MCF 10A (cell line): ENCODE measurements at regions not wholly inside any gene's neighbourhood (a gene's known extent, or its start where the extent isn't known, plus 50 kb on each side); places are given as distances from the start of the nearest gene placed in this dataset.

Source experiments
- BruUV-seq: library from RNA; stranded (reverse); fragments of 400-500 nt; replicated peaks from 2 replicates; lab custom pipeline; 2021; lab: Mats Ljungman, UMichigan
- CTCF ChIA-PET: fragments of 300-600 bp; sonication (Branson Sonifier 250); formaldehyde crosslinking; extraction: SDS; loops from one replicate; lab custom pipeline; 2021; ENCODE audit warnings: antibody characterized with exemption, inconsistent platforms; lab: Yijun Ruan, JAX
- POLR2A ChIA-PET: fragments of 300-600, 350-650 bp; sonication (Branson Sonifier 250); formaldehyde crosslinking; extraction: SDS; loops from one replicate; lab custom pipeline; 2020; ENCODE audit warnings: antibody characterized with exemption, inconsistent platforms; lab: Yijun Ruan, JAX
- DNase-seq: peaks from one replicate; pipeline ENCODE4 v3.0.0-alpha.2; 2018; ENCODE audit not compliant: unreplicated experiment
- H3K27ac Mint-ChIP-seq: one replicate; pipeline ENCODE4 v1.8.0; 2022; ENCODE audit warnings: mild to moderate bottlenecking, low read depth, mixed read lengths; ENCODE audit not compliant: unreplicated experiment
- H3K27me3 Mint-ChIP-seq: one replicate; pipeline ENCODE4 v1.8.0; 2022; ENCODE audit warnings: mixed read lengths; ENCODE audit not compliant: insufficient read depth, unreplicated experiment
- H3K36me3 Mint-ChIP-seq: one replicate; pipeline ENCODE4 v1.8.0; 2022; ENCODE audit warnings: mild to moderate bottlenecking, moderate library complexity, mixed read lengths; ENCODE audit not compliant: insufficient read depth, unreplicated experiment
- H3K4me1 Mint-ChIP-seq: one replicate; pipeline ENCODE4 v1.8.0; 2022; ENCODE audit warnings: mixed read lengths; ENCODE audit not compliant: insufficient read depth, unreplicated experiment
- H3K4me3 Mint-ChIP-seq: one replicate; pipeline ENCODE4 v1.8.0; 2022; ENCODE audit warnings: mild to moderate bottlenecking, moderate library complexity, mixed read lengths; ENCODE audit not compliant: unreplicated experiment
- H3K9me3 Mint-ChIP-seq: one replicate; pipeline ENCODE4 v1.8.0; 2022; ENCODE audit warnings: mixed read lengths; ENCODE audit not compliant: unreplicated experiment
- CTCF ChIP-seq: fragments of 200-600 bp; IDR thresholded peaks from one replicate; pipeline ENCODE4 v1.8.0; 2022; ENCODE audit warnings: antibody characterized with exemption, mild to moderate bottlenecking; ENCODE audit not compliant: unreplicated experiment
- intact Hi-C: fragments of 100-400 bp; cut with micrococcal nuclease; formaldehyde crosslinking; loops from 2 replicates; pipeline ENCODE4 v1.14.1; 2022

- POLR2A ChIA-PET = interaction anchor here (0.8 to 2.3 kb wide), 5 partner anchors 9 to 43 kb away, joined by 3 to 11 read pairs (median 3); no protein-coding TSS in a partner anchor
- intact Hi-C loops = no loop called here
- Mint-ChIP-seq H3K27ac (no peak overlapping the region), H3K4me1 (peaks cover 23% of the 10 kb centered on the region), H3K27me3 (no peaks in the 10 kb centered on the region), H3K9me3 (no peaks in the 10 kb centered on the region), H3K4me3 (no peak overlapping the region), H3K36me3 (no peaks in the 10 kb centered on the region)
- no peak for TF ChIP-seq CTCF
- CTCF ChIA-PET = interaction anchor here (0.5 to 1.8 kb wide), 2 partner anchors 12 to 530 kb away, joined by 3 to 4 read pairs; no protein-coding TSS in a partner anchor
- peak; percentile 24 for DNase-seq
- BruUV-seq = no TSS peak
Measured at GRCh38 chr5:68419637-68420452, 204.3 kb downstream of the PIK3R1 start.

- no peak overlapping the region for H3K4me3 Mint-ChIP-seq
Measured at GRCh38 chr5:68420476-68421344, 205.2 kb downstream of the PIK3R1 start.

DNA sequence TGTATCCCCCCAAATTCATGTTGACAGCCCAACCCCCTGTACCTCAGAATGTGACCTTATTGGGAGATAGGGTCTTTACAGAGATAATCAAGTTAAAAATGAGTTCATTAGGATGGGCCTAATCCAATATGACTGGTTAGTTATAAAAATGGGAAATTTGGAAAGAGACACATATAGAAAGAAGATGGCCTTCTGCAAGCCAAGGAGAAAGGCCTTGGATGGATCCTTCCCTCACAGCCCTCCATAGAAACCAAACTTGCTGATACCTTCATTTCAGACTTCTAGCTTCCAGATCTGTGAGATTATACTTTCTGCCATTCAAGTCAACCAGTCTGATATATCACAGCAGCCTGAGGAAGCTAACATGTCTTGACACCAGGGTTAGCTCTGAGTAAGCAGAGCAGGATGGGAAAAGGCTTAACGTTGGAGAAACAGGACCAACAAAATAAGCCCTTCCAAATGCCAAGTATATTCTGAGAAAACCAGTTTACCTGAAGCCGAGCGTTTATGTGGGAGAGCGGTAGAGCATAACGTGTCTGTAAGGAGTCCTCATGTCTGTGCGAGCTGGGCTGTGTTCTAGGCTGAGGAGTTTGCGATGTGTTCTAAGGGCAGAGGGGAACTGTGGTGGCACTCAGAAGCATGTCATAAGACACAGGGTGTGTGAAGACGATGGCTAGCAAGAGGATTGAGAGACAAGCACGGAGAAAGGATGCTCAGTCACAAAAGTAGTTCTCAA, 206.1 kb downstream of the PIK3R1 start:
- no peak overlapping the region for H3K4me3 Mint-ChIP-seq
- ChIA-PET CTCF (interaction anchor here (0.6 kb wide), 2 partner anchors 24 to 45 kb away, joined by 3 read pairs; no protein-coding TSS in a partner anchor), POLR2A (interaction anchor here (0.7 to 1.0 kb wide), 3 partner anchors 9 to 46 kb away, joined by 3 read pairs; no protein-coding TSS in a partner anchor)
- intact Hi-C loops = no loop called here
- no peak for DNase-seq
- H3K27me3 Mint-ChIP-seq = no peaks in the 10 kb centered on the region
- no peaks in the 10 kb centered on the region for H3K36me3 Mint-ChIP-seq
- no peaks in the 10 kb centered on the region for H3K9me3 Mint-ChIP-seq
- peaks cover 34% of the 10 kb centered on the region for H3K4me1 Mint-ChIP-seq
- BruUV-seq = no TSS peak
- peak overlapping the region; percentile 75 for H3K27ac Mint-ChIP-seq
- TF ChIP-seq CTCF = no peak

More at GRCh38 chr5:68420476-68421344, 205.2 kb downstream of the PIK3R1 start:
- TF ChIP-seq CTCF = no peak
- Mint-ChIP-seq H3K27ac (no peak overlapping the region), H3K36me3 (no peaks in the 10 kb centered on the region), H3K9me3 (no peaks in the 10 kb centered on the region), H3K27me3 (no peaks in the 10 kb centered on the region), H3K4me1 (peaks cover 31% of the 10 kb centered on the region)
- POLR2A ChIA-PET = interaction anchor here (0.7 to 1.4 kb wide), 5 partner anchors 9 to 45 kb away, joined by 3 read pairs; no protein-coding TSS in a partner anchor
- no peak for DNase-seq
- no TSS peak for BruUV-seq
- intact Hi-C loops = no loop called here
- CTCF ChIA-PET = interaction anchor here (0.5 kb wide), 1 partner anchor 530 kb away, joined by 3 read pairs; no protein-coding TSS in a partner anchor
